Osteoblast (primary cell): ENCODE measurements at regions not wholly inside any gene's neighbourhood (a gene's known extent, or its start where the extent isn't known, plus 50 kb on each side); places are given as distances from the start of the nearest gene placed in this dataset.

Experiments used
- DNase-seq: peaks from one replicate; pipeline ENCODE4 v3.0.0; 2011; ENCODE audit warnings: low spot score, mixed read lengths; ENCODE audit not compliant: insufficient read length; ENCODE audit errors: missing footprints
- H2AFZ ChIP-seq: 2 replicates; pipeline ENCODE4 v1.6.0; 2011; ENCODE audit warnings: mild to moderate bottlenecking, low read length
- H3K27ac ChIP-seq: 2 replicates; pipeline ENCODE4 v1.5.1; 2011; ENCODE audit warnings: mild to moderate bottlenecking, low read depth, low read length, moderate library complexity
- H3K27me3 ChIP-seq: 2 replicates; pipeline ENCODE4 v1.6.0; 2012; ENCODE audit warnings: mild to moderate bottlenecking, control low read depth, inconsistent platforms, low read length, moderate library complexity; ENCODE audit not compliant: insufficient read depth
- H3K36me3 ChIP-seq: 2 replicates; pipeline ENCODE4 v1.5.1; 2011; ENCODE audit warnings: mild to moderate bottlenecking, low read length, control low read depth, moderate library complexity; ENCODE audit not compliant: insufficient read depth
- H3K4me1 ChIP-seq: 2 replicates; pipeline ENCODE4 v1.5.1; 2011; ENCODE audit warnings: mild to moderate bottlenecking, low read length, control low read depth, moderate library complexity; ENCODE audit not compliant: insufficient read depth
- H3K4me2 ChIP-seq: 2 replicates; pipeline ENCODE4 v1.6.0; 2011; ENCODE audit warnings: mild to moderate bottlenecking, low read length; ENCODE audit not compliant: insufficient read depth
- H3K4me3 ChIP-seq: fragments of 200-600 bp; sonication (generic); 3 replicates; pipeline ENCODE4 v1.5.1; 2012; ENCODE audit warnings: mild to moderate bottlenecking, low read length, inconsistent platforms; ENCODE audit not compliant: insufficient read depth
- H3K79me2 ChIP-seq: 2 replicates; pipeline ENCODE4 v1.6.0; 2012; ENCODE audit warnings: mild to moderate bottlenecking, low read length, control low read depth, inconsistent platforms; ENCODE audit not compliant: insufficient read depth
- H3K9me3 ChIP-seq: 2 replicates; pipeline ENCODE4 v1.5.1; 2011; ENCODE audit warnings: low read depth, low read length, control low read depth
- H4K20me1 ChIP-seq: 2 replicates; pipeline ENCODE4 v1.6.0; 2012; ENCODE audit warnings: mild to moderate bottlenecking, low read length, control low read depth; ENCODE audit not compliant: insufficient read depth
- CTCF ChIP-seq: IDR thresholded peaks from 2 replicates; pipeline ENCODE4 v1.5.1; 2011; ENCODE audit warnings: mild to moderate bottlenecking, low read depth, low read length, moderate library complexity; ENCODE audit errors: extremely low read depth

- no peaks in the 10 kb centered on the region for H4K20me1 ChIP-seq
- H3K4me1 ChIP-seq: no peaks in the 10 kb centered on the region
- H3K9me3 ChIP-seq: no peaks in the 10 kb centered on the region
- DNase-seq: no peak
- TF ChIP-seq CTCF: peak; percentile 14
- no peaks in the 10 kb centered on the region for H3K79me2 ChIP-seq
- no peak overlapping the region for H3K27ac ChIP-seq
- H3K27me3 ChIP-seq: no peaks in the 10 kb centered on the region
- H3K4me2 ChIP-seq: no peak overlapping the region
- no peak overlapping the region for H2AFZ ChIP-seq
- H3K36me3 ChIP-seq: no peaks in the 10 kb centered on the region
- no peak overlapping the region for H3K4me3 ChIP-seq
Measured at GRCh38 chr6:10030942-10031537, 383.8 kb downstream of the TFAP2A start.

GRCh38 chr6:10028222-10028621 lies 386.7 kb downstream of the TFAP2A start:
- Histone ChIP-seq H3K27me3 (no peaks in the 10 kb centered on the region), H3K36me3 (no peaks in the 10 kb centered on the region), H3K4me1 (no peaks in the 10 kb centered on the region), H3K4me3 (no peak overlapping the region), H2AFZ (no peak overlapping the region), H3K9me3 (no peaks in the 10 kb centered on the region), H3K79me2 (no peaks in the 10 kb centered on the region), H4K20me1 (no peaks in the 10 kb centered on the region), H3K27ac (no peak overlapping the region), H3K4me2 (no peak overlapping the region)
- TF ChIP-seq CTCF: no peak
- DNase-seq: no peak

GRCh38 chr6:10019851-10020250 lies 395.0 kb downstream of the TFAP2A start:
- no peaks in the 10 kb centered on the region for H3K4me1 ChIP-seq
- DNase-seq: no peak
- H3K9me3 ChIP-seq: no peaks in the 10 kb centered on the region
- no peak overlapping the region for H3K4me2 ChIP-seq
- H3K36me3 ChIP-seq: no peaks in the 10 kb centered on the region
- H4K20me1 ChIP-seq: no peaks in the 10 kb centered on the region
- no peak for TF ChIP-seq CTCF
- no peaks in the 10 kb centered on the region for H3K79me2 ChIP-seq
- no peak overlapping the region for H3K27ac ChIP-seq
- no peaks in the 10 kb centered on the region for H3K27me3 ChIP-seq
- no peak overlapping the region for H2AFZ ChIP-seq
- no peak overlapping the region for H3K4me3 ChIP-seq

- Histone ChIP-seq H3K27me3 (no peaks in the 10 kb centered on the region), H3K9me3 (no peaks in the 10 kb centered on the region), H3K4me2 (no peak overlapping the region), H3K27ac (no peak overlapping the region), H3K4me3 (no peak overlapping the region), H3K79me2 (no peaks in the 10 kb centered on the region), H3K36me3 (no peaks in the 10 kb centered on the region), H2AFZ (no peak overlapping the region), H4K20me1 (no peaks in the 10 kb centered on the region), H3K4me1 (no peaks in the 10 kb centered on the region)
- no peak for DNase-seq
- no peak for TF ChIP-seq CTCF
Measured at GRCh38 chr6:10014557-10014956, 400.3 kb downstream of the TFAP2A start.
